Left colon (tissue), 2 donors: ENCODE measurements at regions not wholly inside any gene's neighbourhood (a gene's known extent, or its start where the extent isn't known, plus 50 kb on each side); places are given as distances from the start of the nearest gene placed in this dataset.
"Not testable (repeated sequence)": the region's sequence is repeated elsewhere in the genome, so short reads cannot be mapped to it uniquely, and the experiment has no call there.

Experiments
- ATAC-seq: fragments of 200-7000 bp; cut with Tn5 transposase; one replicate; pipeline ENCODE4 v1.9.1; 2020; ENCODE audit warnings: mild to moderate bottlenecking, moderate library complexity
- DNase-seq, 2 donors: peaks; one replicate each; pipeline ENCODE4 v3.0.0-alpha.2; 2020
- intact Hi-C, 2 donors: fragments of 100-400 bp; cut with DNase I in 1 of 2; cut with micrococcal nuclease in 1 of 2; formaldehyde crosslinking; loops; one replicate each; pipeline versions ENCODE4 v1.11.2 to v1.14.0; 2022; cut with DNase I, micrococcal nuclease
- donor health status: DM: no; HTN: no; CAD: no.
- donor health status: DM: yes; HTN: yes; CAD: no.

DNA sequence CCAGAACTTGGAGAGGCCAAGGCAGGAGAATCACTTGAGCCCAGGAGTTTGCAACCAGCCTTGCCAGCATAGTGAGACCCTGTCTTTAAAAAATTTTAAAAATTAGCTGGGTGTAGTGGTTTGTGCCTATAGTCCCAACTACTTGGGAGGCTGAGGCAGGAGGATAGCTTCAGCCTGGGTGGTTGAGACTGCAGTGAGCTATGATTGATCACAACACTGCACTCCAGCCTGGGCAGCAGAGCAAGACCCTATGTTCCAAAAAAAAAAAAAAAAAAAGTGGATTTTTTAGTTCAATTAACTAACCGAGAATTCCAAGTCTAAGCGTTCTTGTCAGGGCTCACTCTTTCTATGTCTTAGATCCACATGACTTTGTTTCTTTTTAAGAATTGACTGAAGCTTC, 130.3 kb upstream of the NRIP1 start:
- DNase-seq (no peak), ATAC-seq (no peak)
- intact Hi-C loops, result no loop called here

DNA sequence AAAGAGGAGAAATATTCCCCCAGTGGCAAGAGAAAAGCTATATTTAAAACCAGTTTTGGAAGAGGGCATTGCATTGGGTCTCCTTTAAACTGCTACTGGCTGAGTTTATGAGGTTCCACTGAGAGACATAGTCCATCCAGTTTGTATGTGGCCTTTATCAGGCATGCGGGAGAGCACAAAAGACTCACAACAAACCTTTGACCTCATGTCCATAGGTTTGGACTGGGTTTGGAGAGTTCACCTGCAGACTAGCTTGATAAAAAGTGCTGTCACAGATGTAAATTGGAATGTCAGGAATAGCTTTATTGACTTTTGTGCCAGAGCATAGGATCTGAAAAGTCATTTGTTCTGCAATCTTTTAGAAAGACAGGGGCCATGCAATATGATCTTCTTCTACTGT, 131.0 kb upstream of the NRIP1 start:
- ATAC-seq (peak; percentile 88), DNase-seq (no peak)

DNA sequence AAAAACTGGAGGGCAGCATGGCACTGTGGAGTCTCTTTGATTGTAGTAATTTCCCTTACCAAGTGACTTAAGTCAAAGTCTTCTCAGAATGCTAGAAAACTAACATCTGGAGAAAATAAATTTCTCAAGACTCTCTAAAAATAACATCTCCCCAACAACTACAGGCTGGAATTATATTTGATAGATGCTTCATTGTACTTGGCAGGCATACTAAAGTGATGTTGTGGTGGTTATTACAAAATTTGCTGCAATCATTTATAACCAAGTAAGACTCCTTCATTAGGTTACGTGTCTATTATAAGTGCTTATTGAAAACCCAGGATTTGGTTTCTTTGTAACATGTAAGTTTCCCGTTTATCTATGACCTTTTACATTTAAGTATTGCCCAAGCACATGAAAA, 132.9 kb upstream of the NRIP1 start:
- no peak for ATAC-seq
- no peak for DNase-seq
- intact Hi-C loops, result no loop called here

More for the DNA sequence above, 131.0 kb upstream of the NRIP1 start:
- intact Hi-C loops, result no loop called here

DNA sequence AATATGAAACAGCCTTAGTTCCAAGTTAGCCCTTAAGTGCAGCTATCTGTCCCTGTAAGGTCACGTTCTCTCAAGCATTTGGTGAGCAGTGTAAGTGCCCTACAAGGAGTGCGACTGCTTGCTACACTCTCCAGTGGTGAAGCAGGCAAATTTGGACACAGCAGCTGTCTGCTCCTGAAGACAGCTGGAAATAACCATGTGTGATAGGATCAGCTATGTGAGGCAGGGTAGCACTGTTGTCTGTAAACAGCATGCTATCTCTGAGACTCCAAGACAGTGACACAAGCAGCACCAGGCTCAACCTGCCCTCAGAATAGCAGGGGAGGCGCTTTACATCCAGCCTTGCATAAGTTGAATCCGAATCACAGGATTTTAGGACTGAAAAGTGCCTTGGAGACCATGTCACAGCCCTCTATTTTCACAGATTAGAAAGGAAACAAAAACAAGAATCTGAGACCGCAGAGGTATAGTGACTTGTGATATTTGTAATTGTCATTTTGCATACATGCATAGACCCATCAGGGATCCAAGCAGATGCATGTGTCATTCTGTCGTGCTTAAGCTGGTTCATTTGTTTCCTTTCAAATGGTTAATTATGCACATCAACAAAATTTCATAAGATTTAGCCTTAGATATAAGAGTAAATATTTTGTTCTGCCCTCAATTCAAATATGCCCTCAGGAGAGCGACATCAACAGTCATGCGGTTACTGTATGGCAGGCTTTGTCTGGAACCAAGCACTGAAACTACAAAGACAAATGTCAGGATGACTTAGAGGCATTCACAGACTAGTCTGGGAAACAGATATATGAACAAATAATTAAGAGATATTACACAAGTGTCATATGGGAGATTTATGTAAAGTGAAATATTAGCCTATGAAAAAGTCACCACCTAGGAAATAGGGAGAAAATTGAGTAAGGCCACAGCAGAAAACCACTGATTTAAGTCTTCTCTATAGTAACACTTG, 134.9 kb upstream of the NRIP1 start:
- no peak for ATAC-seq
- intact Hi-C loops, result no loop called here
- no peak for DNase-seq

DNA sequence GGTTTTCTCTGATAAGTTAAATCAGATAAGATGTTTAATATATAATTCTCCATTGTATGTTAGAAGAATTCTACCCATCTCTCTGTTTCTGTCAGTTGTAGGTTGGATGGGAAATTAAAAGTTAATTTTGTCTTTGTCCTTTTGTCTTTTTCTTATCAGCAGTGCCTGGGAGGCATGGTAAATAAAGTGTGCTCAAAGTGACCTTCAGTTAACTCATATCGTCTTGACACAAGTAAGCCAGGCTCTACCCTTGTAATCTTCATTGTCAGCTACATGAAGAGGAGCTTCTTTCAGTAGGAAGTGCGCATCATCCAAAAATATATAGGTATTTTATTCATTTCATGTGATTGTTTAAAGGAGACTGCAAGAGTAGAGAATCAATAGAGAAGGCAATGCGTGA, 138.9 kb upstream of the NRIP1 start:
- ATAC-seq (no peak), DNase-seq (no peak)
- intact Hi-C loops, result no loop called here

DNA sequence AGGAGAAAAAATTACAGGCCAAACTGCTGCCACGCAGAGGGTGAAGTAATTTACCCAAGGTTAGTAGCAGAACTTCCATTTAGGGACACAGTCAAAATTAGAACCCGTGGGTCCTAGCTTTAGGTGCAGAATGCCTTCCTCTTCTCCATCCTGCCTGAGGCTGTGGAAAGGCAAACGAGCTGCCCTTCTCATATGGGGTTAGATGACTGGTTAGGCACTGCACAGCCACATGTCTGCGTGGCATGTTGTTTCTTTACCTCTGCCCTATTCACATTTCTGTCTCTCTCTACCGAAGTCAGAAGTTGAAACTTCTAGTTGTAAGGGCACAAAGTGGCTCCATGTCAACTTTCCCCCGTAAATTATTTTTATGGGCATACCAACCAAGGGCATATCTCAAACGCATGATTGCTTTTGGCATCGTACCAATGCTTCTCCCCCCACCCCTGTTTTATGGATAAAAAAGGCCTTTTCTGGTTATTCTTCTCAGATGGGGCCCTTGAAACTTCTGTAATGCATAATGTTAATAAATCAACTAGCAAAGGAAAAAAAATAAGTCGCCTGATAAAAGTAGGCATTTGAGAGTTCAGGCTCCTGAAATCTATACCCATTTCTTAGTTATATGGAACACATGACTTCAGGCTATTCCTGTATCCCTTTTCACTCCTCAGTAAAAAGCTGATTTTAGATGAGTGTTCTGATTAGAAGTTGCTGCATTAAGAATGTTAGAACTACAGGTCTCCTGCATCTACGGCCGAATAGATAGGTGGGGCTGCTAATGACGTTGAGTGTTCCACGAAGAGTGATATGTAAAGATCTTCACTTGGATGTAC, 139.6 kb upstream of the NRIP1 start:
- DNase-seq, result no peak
- ATAC-seq, result no peak
- intact Hi-C loops, result no loop called here

DNA sequence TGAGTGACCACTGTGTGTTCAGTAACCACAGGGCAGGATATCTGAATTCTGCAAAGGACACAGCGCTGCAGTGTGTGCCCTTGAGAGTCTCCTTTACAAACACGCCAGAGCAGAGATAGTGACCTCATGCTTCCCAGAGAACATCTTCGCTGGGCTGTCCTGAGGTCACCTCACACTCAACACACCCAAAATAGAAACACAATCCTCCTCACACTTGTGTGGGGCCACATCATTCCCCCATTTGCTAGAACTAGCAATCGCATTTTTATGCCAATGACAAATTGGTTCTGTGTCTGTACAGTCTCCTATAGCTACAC, 140.1 kb upstream of the NRIP1 start:
- ATAC-seq (no peak), DNase-seq (no peak)
- intact Hi-C loops, result no loop called here

DNA sequence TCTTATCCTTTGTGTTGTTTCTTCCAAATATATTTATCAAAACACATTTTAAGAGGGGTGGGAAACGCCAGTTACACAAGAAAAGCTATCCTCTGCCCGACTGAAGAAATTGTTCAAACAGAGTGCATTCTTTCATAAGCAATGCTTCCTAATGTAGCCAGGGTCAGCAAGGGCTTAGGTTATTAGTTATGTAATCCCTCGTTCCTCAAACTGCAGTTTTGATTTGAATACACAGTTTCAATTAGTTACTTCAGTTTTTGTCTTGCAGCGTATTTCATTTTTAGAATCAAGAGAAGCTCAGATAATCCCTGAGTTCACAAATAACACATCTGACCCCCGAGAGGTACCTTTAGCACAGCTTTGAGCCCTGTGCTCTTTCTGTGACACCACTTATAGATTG, 141.7 kb upstream of the NRIP1 start:
- DNase-seq, result no peak
- ATAC-seq, result no peak
- intact Hi-C loops, result no loop called here

DNA sequence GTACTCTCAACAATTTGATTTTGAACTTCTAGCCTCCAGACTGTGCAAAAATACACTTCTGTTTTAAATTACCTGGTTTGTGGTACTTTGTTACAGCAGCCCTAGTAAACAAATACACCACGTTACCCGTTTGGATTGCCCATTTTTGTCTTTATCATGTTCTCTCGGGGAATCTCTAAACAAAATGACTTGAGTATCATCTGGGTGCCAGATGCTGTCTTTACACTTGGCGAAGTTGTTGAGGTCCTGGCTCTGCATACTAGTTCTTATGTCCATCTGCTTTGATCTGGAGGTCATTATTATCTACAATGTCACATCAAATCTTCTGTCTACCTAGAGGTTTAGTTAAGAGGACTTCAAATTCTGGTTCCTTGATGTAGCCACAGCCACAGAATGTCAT, 142.4 kb upstream of the NRIP1 start:
- intact Hi-C loops, result no loop called here
- ATAC-seq (no peak), DNase-seq (no peak)

DNA sequence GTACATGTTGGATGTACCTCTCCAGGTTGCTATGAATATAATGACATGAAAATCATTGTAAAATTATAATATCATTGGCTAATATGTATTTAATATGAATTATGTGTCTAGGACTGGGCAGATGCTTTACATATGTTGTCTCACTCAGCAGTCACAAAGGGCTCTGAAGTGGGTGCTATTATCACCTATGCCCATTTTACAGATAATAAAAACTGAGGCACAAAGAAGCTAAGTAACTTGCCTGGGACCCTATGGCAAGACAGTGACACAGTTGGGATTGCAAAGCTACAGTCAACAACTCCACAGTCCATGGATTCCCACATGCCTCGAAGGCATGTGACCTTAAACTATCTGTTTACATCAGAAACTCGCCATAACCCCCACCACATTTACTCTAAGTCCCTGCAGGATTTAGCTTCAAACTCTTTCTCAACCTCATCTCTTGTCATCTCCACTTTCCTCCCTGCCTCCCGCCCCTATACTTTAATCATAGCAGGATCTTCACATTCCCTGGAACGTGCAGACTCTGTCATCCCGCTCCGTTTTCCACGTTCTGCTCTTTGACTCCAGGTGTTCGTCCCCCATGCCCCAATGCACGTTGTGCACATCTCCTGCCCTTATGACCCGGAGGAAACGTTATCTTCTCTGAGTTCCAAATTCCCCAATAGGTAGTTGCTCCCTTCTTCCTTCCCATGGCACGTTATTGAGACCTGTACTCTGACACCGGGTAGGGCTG, 143.0 kb upstream of the NRIP1 start:
- no peak for ATAC-seq
- intact Hi-C loops, result no loop called here
- no peak for DNase-seq

DNA sequence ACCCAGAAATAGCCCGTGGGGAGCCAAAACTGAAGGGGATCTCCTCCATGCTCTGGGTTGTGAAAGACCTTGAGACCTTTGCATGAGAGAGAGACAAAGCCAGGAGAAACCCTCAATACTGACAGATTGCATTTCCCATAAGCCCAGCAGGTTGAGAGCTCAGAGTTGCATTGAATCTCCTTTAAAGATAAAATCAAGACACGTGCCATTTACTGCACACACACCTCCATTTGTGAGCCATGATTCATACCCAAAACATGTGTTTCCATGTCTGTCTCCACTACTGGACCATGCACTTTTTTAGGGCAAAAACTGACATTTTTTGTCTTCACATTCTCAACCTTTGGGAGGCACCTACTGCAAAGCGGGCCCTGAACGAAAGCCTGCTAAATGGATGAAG, 144.0 kb upstream of the NRIP1 start:
- ATAC-seq (no peak), DNase-seq (no peak)
- intact Hi-C loops, result no loop called here

DNA sequence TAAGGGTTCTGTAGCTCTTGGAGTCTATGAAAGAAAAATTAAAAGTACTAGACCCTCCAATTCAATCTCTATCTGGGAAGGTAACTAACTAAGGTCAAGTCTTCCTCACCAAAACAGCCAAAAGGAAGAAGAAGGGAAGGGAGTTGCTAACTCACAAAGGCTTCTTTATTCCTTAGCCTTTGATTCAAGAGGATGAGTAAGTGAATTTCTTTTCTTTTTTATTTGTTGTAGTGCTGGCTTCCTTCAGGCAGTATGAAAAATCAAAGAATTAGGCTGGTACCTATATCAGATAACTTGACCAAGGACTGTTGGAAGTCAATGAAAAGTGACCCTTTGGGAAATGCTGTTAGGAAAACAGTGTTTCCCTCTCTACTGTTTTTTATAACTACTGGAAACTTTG, 144.4 kb upstream of the NRIP1 start:
- DNase-seq (no peak), ATAC-seq (no peak)
- intact Hi-C loops, result no loop called here

DNA sequence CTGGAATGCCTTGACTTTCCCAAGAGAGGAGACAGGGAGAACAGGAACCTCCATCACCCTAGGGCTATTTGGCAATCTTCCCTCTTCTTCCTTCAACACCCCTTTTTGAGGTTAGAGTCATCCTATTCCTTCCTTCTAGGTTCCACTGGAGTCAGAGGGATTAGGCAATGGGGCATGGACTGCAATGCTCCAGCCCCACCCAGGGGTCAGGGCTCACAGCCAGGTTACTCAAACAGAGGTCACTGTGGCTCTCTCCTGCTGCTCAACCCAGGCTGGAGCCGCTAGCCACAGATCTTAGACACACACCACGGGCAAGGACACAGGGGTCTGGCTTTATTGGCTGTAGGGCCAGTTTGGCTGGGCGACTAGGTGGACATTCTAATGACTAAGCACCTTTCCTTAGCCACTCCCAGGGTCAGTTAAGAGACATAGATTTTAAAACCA, 145.5 kb upstream of the NRIP1 start:
- intact Hi-C loops, result no loop called here
- DNase-seq (peak in 1 of 2 donors; percentile 10), ATAC-seq (peak; percentile 39)

DNA sequence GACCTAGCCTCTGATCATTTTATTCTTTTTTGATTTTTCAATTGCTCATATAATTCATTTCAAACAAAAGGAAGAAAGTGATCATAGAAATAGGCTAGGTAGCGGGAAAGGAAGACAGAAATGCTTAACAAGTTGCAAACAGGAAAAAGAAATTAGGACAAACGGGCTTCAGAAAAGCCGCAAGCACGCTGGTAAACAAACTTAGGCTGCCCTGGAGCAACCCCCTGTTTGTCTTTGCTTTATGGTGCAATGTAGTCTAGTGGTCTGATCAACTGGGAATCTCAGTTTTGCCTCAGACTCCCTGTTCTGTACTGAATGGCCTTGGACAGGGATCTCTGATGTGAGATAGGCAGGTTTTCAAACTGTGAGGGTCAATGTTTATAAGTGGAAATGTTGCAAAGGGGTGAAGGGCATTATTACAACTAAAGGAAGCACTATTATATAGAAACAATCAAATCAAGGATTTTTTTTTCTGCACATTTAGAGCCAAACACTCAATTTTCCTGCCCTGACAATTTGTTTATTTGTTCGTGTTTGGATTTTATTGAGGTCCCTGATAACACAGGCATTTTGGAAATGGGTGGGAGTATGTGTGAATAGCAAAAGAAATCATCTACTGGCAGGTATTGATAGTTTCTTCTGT, 146.8 kb upstream of the NRIP1 start:
- DNase-seq, result no peak
- intact Hi-C loops, result no loop called here
- ATAC-seq, result no peak

DNA sequence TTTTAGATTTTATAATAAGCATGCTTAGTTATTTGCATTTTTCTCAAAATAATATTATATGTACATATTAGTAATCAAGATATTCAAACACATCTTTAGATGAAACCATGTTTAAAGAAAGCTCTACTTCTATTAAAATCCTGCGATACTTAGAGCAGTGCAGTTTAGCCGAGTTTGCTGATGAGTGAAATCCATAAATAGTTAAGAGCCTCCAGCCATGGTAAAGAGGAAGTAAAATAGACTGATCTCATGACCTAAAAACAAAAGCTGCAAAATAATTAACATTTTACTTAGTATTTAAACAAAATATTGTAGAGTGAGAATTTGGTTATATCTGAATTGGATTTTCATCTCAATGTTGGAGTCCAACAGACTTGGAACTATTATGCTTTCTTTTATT, 147.4 kb upstream of the NRIP1 start:
- ATAC-seq (no peak), DNase-seq (no peak)
- intact Hi-C loops, result no loop called here

DNA sequence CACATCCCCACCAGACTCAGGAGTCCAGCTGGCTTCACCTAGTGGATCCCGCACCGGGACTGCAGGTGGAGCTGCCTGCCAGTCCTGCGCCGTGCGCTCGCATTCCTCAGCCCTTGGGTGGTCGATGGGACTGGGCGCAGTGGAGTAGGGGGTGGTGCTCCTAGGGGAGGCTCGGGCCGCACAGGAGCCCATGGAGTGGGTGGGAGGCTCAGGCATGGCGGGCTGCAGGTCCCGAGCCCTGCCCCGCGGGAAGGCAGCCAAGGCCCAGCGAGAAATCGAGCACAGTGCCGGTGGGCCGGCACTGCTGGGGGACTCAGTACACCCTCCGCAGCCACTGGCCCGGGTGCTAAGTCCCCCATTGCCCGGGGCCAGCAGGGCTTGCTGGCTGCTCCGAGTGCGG, 153.7 kb upstream of the NRIP1 start:
- ATAC-seq, DNase-seq, intact Hi-C loops: not testable (repeated sequence)

DNA sequence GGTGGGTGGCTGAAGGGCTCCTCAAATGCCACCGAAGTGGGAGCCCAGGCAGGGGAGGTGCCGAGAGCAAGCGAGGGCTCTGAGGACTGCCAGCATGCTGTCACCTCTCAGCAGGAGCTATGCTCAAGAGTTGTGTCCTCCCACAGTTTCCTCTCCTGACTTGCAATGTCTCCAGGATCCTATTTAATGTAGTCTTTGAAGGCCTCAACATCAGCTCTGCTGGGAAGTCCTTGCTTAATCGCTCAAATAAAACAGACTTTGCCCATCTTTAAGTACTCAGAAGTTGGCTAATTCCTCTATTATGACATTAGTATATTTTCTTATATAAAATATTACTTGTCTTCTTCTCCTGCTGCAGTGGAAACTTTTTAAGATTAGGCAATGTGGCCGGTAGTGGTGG, 154.2 kb upstream of the NRIP1 start:
- DNase-seq, result no peak
- intact Hi-C loops, result no loop called here
- no peak for ATAC-seq

DNA sequence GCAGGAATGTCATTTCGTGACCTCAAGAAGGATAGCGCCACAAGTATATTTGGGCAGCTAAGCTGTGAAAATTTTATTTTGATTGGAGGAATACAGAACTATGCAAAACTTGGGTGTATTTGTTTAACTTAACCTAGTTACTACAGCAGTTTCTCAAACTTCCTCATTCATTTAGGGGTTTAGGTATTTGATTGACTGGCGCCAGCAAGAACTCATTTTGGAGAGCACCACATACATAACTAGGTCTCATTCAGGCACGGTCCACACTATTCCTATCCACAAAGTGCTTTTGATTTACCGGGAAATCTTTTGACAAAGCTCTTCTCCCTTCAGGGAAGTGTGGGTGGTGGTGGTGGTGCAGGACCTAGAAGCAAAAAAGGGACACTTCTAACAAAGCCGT, 155.1 kb upstream of the NRIP1 start:
- DNase-seq (no peak), ATAC-seq (no peak)
- intact Hi-C loops, result no loop called here

DNA sequence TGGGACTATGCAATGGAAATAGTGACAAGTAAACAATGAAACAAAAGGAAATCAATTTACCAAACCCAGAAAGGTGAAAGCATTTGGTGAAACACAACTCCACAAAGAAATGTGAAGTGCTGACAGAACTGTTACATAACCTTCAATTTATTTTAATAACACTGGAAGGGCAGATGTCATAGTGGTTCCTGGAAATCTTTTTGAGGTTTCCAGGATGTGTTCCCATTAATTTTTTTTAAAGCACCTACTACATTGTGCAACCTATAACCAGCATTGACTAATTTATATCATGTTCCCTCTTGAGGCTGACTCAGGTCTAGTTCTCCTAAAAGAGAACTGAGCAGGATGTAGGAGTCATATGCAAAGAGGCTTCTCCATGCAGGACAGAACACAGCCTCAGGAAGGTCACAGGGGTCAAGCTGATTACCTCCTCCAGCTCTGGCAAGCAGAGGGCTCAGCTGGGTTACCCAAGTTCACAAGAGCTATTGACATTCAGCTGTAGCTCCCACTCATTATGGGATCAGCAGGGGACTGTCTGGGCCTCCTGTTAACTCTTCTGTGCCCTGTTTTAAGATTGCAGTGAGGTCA, 157.1 kb upstream of the NRIP1 start:
- ATAC-seq, result no peak
- intact Hi-C loops, result no loop called here
- DNase-seq, result peak in 1 of 2 donors; percentile 28
